SU-DHL-6 (cell line): ENCODE measurements at regions not wholly inside any gene's neighbourhood (a gene's known extent, or its start where the extent isn't known, plus 50 kb on each side); places are given as distances from the start of the nearest gene placed in this dataset.

ENCODE experiments used
- H2AFZ ChIP-seq: fragments of 200-600 bp; sonication (generic); 2 replicates; pipeline ENCODE4 v1.6.1; 2014; ENCODE audit warnings: low read depth, mild to moderate bottlenecking, moderate library complexity, mixed read lengths, antibody characterized with exemption, low read length; ENCODE audit not compliant: severe bottlenecking
- H3F3A ChIP-seq: fragments of 200-600 bp; shearing (Covaris generic); 2 replicates; pipeline ENCODE4 v1.6.0; 2016; ENCODE audit warnings: antibody characterized with exemption, mild to moderate bottlenecking; ENCODE audit not compliant: insufficient read depth
- H3K27ac ChIP-seq: fragments of 200-600 bp; sonication (generic); 2 replicates; pipeline ENCODE4 v1.5.1; 2016; ENCODE audit warnings: low read depth, mild to moderate bottlenecking, low read length, moderate library complexity, mixed read lengths
- H3K27me3 ChIP-seq: fragments of 200-600 bp; sonication (generic), shearing (Covaris generic); 2 replicates; pipeline ENCODE4 v1.6.0; 2014; ENCODE audit warnings: mild to moderate bottlenecking, low read length
- H3K36me3 ChIP-seq: fragments of 200-600 bp; sonication (generic); 2 replicates; pipeline ENCODE4 v1.6.1; 2014; ENCODE audit warnings: mild to moderate bottlenecking, low read length, mixed read lengths
- H3K4me2 ChIP-seq: fragments of 300-600, 200-600 bp; shearing (Covaris generic), sonication (generic); 2 replicates; pipeline ENCODE4 v1.6.0; 2014; ENCODE audit warnings: low read length, low read depth, mild to moderate bottlenecking; ENCODE audit not compliant: poor library complexity, severe bottlenecking
- H3K4me3 ChIP-seq: fragments of 200-600 bp; sonication (generic); 2 replicates; pipeline ENCODE4 v1.5.1; 2014; ENCODE audit warnings: antibody characterized with exemption, low read length, mild to moderate bottlenecking, mixed read lengths; ENCODE audit not compliant: insufficient read depth, poor library complexity, severe bottlenecking
- H3K79me2 ChIP-seq: fragments of 200-600 bp; sonication (generic); 2 replicates; pipeline ENCODE4 v1.6.1; 2014; ENCODE audit warnings: mild to moderate bottlenecking, low read length, moderate library complexity; ENCODE audit not compliant: insufficient read depth
- H3K9ac ChIP-seq: fragments of 200-600 bp; sonication (generic); 2 replicates; pipeline ENCODE4 v1.7.0; 2014; ENCODE audit warnings: mild to moderate bottlenecking, low read length
- H3K9me2 ChIP-seq: fragments of 200-600 bp; sonication (generic); replicated peaks from 2 replicates; pipeline ENCODE4 v1.6.1; 2014; ENCODE audit warnings: low read length; ENCODE audit not compliant: insufficient read depth
- H3K9me3 ChIP-seq: fragments of 200-600 bp; sonication (generic); 2 replicates; pipeline ENCODE4 v1.6.1; 2014; ENCODE audit warnings: low read length, mixed read lengths; ENCODE audit not compliant: insufficient read depth
- H4K20me1 ChIP-seq: fragments of 200-600 bp; sonication (generic); 2 replicates; pipeline ENCODE4 v1.6.1; 2014; ENCODE audit warnings: low read depth, mild to moderate bottlenecking, antibody characterized with exemption, low read length, moderate library complexity, mixed read lengths
- EZH2phosphoT487 ChIP-seq: fragments of 200-600 bp; sonication (generic), shearing (Covaris generic); conservative IDR thresholded peaks from 2 replicates; pipeline ENCODE4 v1.6.1; 2018; ENCODE audit warnings: mild to moderate bottlenecking, antibody characterized with exemption, low read length, moderate library complexity, mixed read lengths
- TF ChIP-seq, protein P1 (sequence below): fragments of 200-600 bp; sonication (generic); IDR thresholded peaks from one replicate; pipeline ENCODE4 v1.5.1; 2017; ENCODE audit warnings: antibody characterized with exemption, mild to moderate bottlenecking, low read length, moderate library complexity; ENCODE audit not compliant: insufficient read depth, poor library complexity, severe bottlenecking

DNA sequence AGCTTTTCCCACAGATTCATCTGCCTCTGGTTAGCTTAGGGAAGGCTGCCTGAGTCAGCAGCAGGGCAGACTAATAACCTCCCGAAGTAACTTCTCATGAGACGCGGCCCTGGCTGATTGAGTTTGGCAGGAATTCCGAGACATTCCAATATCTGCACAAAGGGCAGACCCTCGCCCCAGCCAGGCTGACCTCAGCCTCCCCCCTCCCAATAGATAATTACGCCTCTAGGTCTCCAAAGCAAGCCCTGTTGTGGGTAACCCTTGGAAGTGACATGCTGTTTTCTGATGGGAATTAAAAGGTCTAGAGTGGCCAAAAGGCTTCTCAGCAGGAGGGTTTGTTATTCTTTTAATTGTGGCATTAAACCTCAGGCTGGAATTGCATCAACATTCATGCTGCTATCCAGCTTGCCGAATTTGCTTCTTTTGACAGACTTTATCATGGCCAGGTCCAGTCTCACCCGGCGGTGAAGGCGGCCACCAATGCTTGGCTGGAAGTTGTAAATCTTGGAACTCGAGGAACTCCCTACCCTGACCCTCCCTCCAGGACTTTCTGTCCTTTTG, 98.0 kb upstream of the SLC14A2 start:
- H3K9me2 ChIP-seq = no peaks in the 10 kb centered on the region
- no peaks in the 10 kb centered on the region for H3F3A ChIP-seq
- H3K9ac ChIP-seq = no peak overlapping the region
- H3K79me2 ChIP-seq = no peaks in the 10 kb centered on the region
- H3K36me3 ChIP-seq = no peaks in the 10 kb centered on the region
- H4K20me1 ChIP-seq = no peaks in the 10 kb centered on the region
- H3K27me3 ChIP-seq = no peaks in the 10 kb centered on the region
- no peak overlapping the region for H2AFZ ChIP-seq
- H3K4me3 ChIP-seq = no peak overlapping the region
- H3K9me3 ChIP-seq = no peaks in the 10 kb centered on the region
- no peak overlapping the region for H3K4me2 ChIP-seq
- TF ChIP-seq EZH2phosphoT487 = no peak
- TF ChIP-seq, protein P1, sequence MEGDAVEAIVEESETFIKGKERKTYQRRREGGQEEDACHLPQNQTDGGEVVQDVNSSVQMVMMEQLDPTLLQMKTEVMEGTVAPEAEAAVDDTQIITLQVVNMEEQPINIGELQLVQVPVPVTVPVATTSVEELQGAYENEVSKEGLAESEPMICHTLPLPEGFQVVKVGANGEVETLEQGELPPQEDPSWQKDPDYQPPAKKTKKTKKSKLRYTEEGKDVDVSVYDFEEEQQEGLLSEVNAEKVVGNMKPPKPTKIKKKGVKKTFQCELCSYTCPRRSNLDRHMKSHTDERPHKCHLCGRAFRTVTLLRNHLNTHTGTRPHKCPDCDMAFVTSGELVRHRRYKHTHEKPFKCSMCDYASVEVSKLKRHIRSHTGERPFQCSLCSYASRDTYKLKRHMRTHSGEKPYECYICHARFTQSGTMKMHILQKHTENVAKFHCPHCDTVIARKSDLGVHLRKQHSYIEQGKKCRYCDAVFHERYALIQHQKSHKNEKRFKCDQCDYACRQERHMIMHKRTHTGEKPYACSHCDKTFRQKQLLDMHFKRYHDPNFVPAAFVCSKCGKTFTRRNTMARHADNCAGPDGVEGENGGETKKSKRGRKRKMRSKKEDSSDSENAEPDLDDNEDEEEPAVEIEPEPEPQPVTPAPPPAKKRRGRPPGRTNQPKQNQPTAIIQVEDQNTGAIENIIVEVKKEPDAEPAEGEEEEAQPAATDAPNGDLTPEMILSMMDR = no peak
- H3K27ac ChIP-seq = no peak overlapping the region

DNA sequence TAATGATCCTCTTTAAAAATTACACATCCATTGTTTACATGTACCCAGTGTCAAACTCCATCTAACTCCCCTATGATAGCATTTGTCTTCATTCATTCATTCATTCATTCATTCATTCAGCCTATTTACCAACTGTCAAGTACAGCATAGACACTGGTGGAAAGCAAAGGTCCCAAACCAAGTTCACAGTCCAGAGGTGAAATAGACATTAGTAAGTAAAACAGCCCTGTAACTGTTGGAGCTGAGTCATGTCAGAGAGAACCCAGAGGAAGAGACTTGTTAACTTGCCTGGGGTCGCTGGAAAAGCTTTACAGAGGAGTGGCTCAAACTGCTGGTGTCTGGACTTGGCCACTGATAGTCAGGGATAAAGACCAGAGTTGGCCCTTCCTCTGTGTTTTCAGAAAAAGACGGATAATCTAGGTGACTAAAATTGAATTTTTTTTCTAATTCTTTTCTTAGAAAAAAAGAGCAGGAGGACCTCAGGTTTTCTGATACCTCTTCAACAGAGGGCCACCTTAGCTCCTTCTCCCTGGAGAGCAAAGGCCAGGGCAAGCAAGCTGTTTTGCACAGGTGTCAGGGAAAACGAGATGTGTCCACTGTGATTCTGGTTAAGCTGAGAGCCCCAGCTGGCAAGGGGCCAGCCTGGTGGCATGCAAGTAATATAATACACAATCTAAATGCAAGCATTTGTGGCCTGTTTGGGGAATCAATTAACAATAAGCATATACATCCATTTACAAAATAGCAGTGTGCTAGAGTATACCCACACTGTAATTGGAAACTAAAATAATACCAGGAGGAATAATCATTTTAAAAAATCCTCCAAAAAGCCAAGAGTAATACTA, 96.7 kb upstream of the SLC14A2 start:
- Histone ChIP-seq H4K20me1 (no peaks in the 10 kb centered on the region), H3K4me3 (no peak overlapping the region), H3K9me2 (no peaks in the 10 kb centered on the region), H3K9me3 (no peaks in the 10 kb centered on the region), H3K27ac (no peak overlapping the region), H2AFZ (no peak overlapping the region), H3K27me3 (no peaks in the 10 kb centered on the region), H3K36me3 (no peaks in the 10 kb centered on the region), H3F3A (no peaks in the 10 kb centered on the region), H3K79me2 (no peaks in the 10 kb centered on the region), H3K9ac (no peak overlapping the region), H3K4me2 (no peak overlapping the region)
- no peak for TF ChIP-seq EZH2phosphoT487
- TF ChIP-seq, protein P1 = no peak

DNA sequence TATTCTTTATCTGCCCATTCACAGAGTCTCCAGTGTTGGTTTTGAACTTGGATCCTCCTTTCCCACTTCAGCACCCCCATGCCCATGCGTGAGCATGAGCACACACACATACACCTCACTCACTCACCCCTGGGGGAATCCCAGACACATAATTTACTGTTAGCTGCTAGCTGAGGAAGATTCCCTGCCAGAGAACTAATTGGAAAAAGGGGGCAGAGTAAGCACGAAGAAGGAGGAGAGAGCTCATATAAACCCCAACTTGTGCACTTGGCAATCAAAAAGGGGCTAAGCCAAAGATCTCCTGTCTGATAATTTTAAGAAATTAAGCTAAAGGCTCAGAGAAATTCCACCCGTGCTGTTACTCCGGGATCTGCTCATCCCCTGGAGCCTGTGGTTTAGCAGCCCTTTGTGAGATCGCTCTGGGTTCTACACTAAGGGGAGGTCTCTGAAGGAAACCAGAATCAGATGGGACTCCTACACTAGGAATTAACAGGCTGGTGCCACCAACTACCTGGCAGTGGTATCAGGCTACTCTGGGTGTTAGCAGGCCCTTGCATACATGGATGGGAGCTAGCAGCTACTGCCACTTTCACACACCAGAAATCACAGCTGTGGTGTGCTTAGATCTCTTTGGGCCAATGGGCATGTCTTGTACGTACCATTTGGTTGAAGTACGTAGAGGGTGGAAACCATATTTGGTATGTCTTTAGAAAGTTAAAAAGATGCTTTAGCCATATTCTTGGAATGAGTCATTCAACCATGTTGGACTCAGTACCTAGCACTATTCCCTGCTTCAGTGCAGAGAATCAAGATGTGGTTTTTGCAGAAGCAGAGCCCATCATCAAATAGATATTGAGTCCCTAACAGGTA, 95.6 kb upstream of the SLC14A2 start:
- Histone ChIP-seq H4K20me1 (no peaks in the 10 kb centered on the region), H3K79me2 (no peaks in the 10 kb centered on the region), H3K9ac (no peak overlapping the region), H3K27ac (no peak overlapping the region), H3K4me2 (no peak overlapping the region), H3K27me3 (no peaks in the 10 kb centered on the region), H3K36me3 (no peaks in the 10 kb centered on the region), H3F3A (no peaks in the 10 kb centered on the region), H3K4me3 (no peak overlapping the region), H2AFZ (no peak overlapping the region), H3K9me3 (no peaks in the 10 kb centered on the region), H3K9me2 (no peaks in the 10 kb centered on the region)
- TF ChIP-seq, protein P1 = no peak
- TF ChIP-seq EZH2phosphoT487 = no peak
